H9 (cell line): ENCODE measurements at regions not wholly inside any gene's neighbourhood (a gene's known extent, or its start where the extent isn't known, plus 50 kb on each side); places are given as distances from the start of the nearest gene placed in this dataset.

Experiments used
- DNase-seq: peaks from one replicate; pipeline ENCODE4 v3.0.0-alpha.2; 2017
- H2AFZ ChIP-seq: one replicate; pipeline ENCODE4 v1.6.1; 2013; ENCODE audit warnings: mild to moderate bottlenecking, low read length, control low read depth, moderate library complexity
- H2AK5ac ChIP-seq: 2 replicates; pipeline ENCODE4 v1.6.1; 2013; ENCODE audit warnings: low read length, control low read depth, mixed read lengths; ENCODE audit not compliant: insufficient read length
- H2BK120ac ChIP-seq: one replicate; pipeline ENCODE4 v1.6.1; 2013; ENCODE audit warnings: low read depth, mild to moderate bottlenecking, low read length, control low read depth, inconsistent platforms; ENCODE audit not compliant: poor library complexity, severe bottlenecking
- H2BK12ac ChIP-seq: 2 replicates; pipeline ENCODE4 v1.6.1; 2013; ENCODE audit warnings: low read length, control low read depth, mixed read lengths, low read depth; ENCODE audit not compliant: insufficient read length
- H2BK15ac ChIP-seq: 2 replicates; pipeline ENCODE4 v1.6.1; 2013; ENCODE audit warnings: low read depth, low read length, control low read depth
- H2BK20ac ChIP-seq: one replicate; pipeline ENCODE4 v1.6.1; 2013; ENCODE audit warnings: low read depth, mild to moderate bottlenecking, low read length, control low read depth, inconsistent platforms; ENCODE audit not compliant: poor library complexity, severe bottlenecking
- H2BK5ac ChIP-seq: 2 replicates; pipeline ENCODE4 v1.6.1; 2013; ENCODE audit warnings: low read length, control low read depth, mixed read lengths; ENCODE audit not compliant: insufficient read length
- H3K14ac ChIP-seq: 2 replicates; pipeline ENCODE4 v1.6.1; 2013; ENCODE audit warnings: low read length, control low read depth; ENCODE audit not compliant: insufficient read depth
- H3K18ac ChIP-seq: 2 replicates; pipeline ENCODE4 v1.6.1; 2013; ENCODE audit warnings: low read depth, mild to moderate bottlenecking, mixed read lengths, low read length, control low read depth; ENCODE audit not compliant: insufficient read length
- H3K23ac ChIP-seq: 2 replicates; pipeline ENCODE4 v1.6.1; 2013; ENCODE audit warnings: low read length, control low read depth, mixed read lengths, low read depth; ENCODE audit not compliant: insufficient read length
- H3K23me2 ChIP-seq: 2 replicates; pipeline ENCODE4 v1.6.1; 2013; ENCODE audit warnings: low read depth, mild to moderate bottlenecking, mixed read lengths, low read length, control low read depth; ENCODE audit not compliant: insufficient read length, poor library complexity, severe bottlenecking
- H3K27ac ChIP-seq: 2 replicates; pipeline ENCODE4 v1.5.1; 2013; ENCODE audit warnings: low read length, control low read depth, mixed read lengths, low read depth; ENCODE audit not compliant: insufficient read length
- H3K27me3 ChIP-seq: 2 replicates; pipeline ENCODE4 v1.6.1; 2013; ENCODE audit warnings: low read length, control low read depth, inconsistent platforms; ENCODE audit not compliant: insufficient read depth
- H3K4ac ChIP-seq: 2 replicates; pipeline ENCODE4 v1.6.1; 2013; ENCODE audit warnings: low read depth, mild to moderate bottlenecking, control low read depth, inconsistent platforms, low read length, moderate library complexity
- H3K4me1 ChIP-seq: 2 replicates; pipeline ENCODE4 v1.6.1; 2013; ENCODE audit warnings: low read length, control low read depth, inconsistent platforms; ENCODE audit not compliant: insufficient read depth
- H3K4me2 ChIP-seq: 2 replicates; pipeline ENCODE4 v1.6.1; 2013; ENCODE audit warnings: low read length, control low read depth, mixed read lengths; ENCODE audit not compliant: insufficient read length, insufficient read depth
- H3K56ac ChIP-seq: 2 replicates; pipeline ENCODE4 v1.6.1; 2013; ENCODE audit warnings: low read depth, mild to moderate bottlenecking, mixed read lengths, low read length, control low read depth; ENCODE audit not compliant: insufficient read length
- H3K79me1 ChIP-seq: 2 replicates; pipeline ENCODE4 v1.6.1; 2013; ENCODE audit warnings: low read depth, mild to moderate bottlenecking, moderate library complexity, low read length, control low read depth, inconsistent platforms; ENCODE audit not compliant: insufficient read depth, poor library complexity, severe bottlenecking
- H3K79me2 ChIP-seq: 2 replicates; pipeline ENCODE4 v1.6.1; 2013; ENCODE audit warnings: low read length, control low read depth, inconsistent platforms; ENCODE audit not compliant: insufficient read depth
- H3K9ac ChIP-seq: 2 replicates; pipeline ENCODE4 v1.6.1; 2013; ENCODE audit warnings: low read length, control low read depth, mixed read lengths; ENCODE audit not compliant: insufficient read length; ENCODE audit errors: extremely low read depth
- H3K9me3 ChIP-seq: one replicate; pipeline ENCODE4 v1.6.1; 2013; ENCODE audit warnings: low read depth, low read length, inconsistent platforms; ENCODE audit not compliant: control insufficient read depth
- H3T11ph ChIP-seq: one replicate; pipeline ENCODE4 v1.6.1; 2013; ENCODE audit warnings: mild to moderate bottlenecking, low read length, control low read depth, inconsistent platforms
- H4K20me1 ChIP-seq: one replicate; pipeline ENCODE4 v1.6.1; 2013; ENCODE audit not compliant: control insufficient read depth, insufficient read length, insufficient read depth
- H4K5ac ChIP-seq: 2 replicates; pipeline ENCODE4 v1.6.1; 2013; ENCODE audit warnings: low read depth, mild to moderate bottlenecking, mixed read lengths, low read length, control low read depth; ENCODE audit not compliant: insufficient read length
- H4K8ac ChIP-seq: replicated peaks from 2 replicates; pipeline ENCODE4 v1.6.1; 2013; ENCODE audit warnings: low read length, control low read depth, mixed read lengths, low read depth; ENCODE audit not compliant: insufficient read length
- H4K91ac ChIP-seq: 2 replicates; pipeline ENCODE4 v1.6.1; 2013; ENCODE audit warnings: low read depth, mild to moderate bottlenecking, moderate library complexity, mixed read lengths, low read length, control low read depth; ENCODE audit not compliant: insufficient read length
- H3K27ac Mint-ChIP-seq, 3 experiments: 2 replicates in 2 of 3; 3 replicates in 1 of 3; pipeline ENCODE4 v1.8.0; 2020 to 2021; ENCODE audit warnings: mixed read lengths in 3 of 3, mild to moderate bottlenecking in 1 of 3, moderate library complexity in 1 of 3
- H3K27me3 Mint-ChIP-seq: 2 replicates; pipeline ENCODE4 v1.8.0; 2021; ENCODE audit warnings: low read depth, mild to moderate bottlenecking, moderate library complexity, mixed read lengths
- H3K36me3 Mint-ChIP-seq, 3 experiments: 2 replicates in 2 of 3; 3 replicates in 1 of 3; pipeline ENCODE4 v1.8.0; 2020 to 2021; ENCODE audit warnings: low read depth in 3 of 3, mixed read lengths in 3 of 3; ENCODE audit not compliant: insufficient read depth in 1 of 3
- H3K4me1 Mint-ChIP-seq, 2 experiments: 2 replicates each; pipeline ENCODE4 v1.8.0; 2020; ENCODE audit warnings: mixed read lengths in 2 of 2
- H3K4me3 Mint-ChIP-seq, 2 experiments: 2 replicates in 1 of 2; 3 replicates in 1 of 2; pipeline ENCODE4 v1.8.0; 2020 to 2021; ENCODE audit warnings: mild to moderate bottlenecking in 2 of 2, mixed read lengths in 2 of 2, moderate library complexity in 1 of 2
- H3K9me3 Mint-ChIP-seq, 2 experiments: 2 replicates in 1 of 2; 3 replicates in 1 of 2; pipeline ENCODE4 v1.8.0; 2020; ENCODE audit warnings: mild to moderate bottlenecking in 2 of 2, mixed read lengths in 2 of 2, moderate library complexity in 1 of 2
- CTCF ChIP-seq: fragments of 200-600 bp; sonication (generic); conservative IDR thresholded peaks from 3 replicates; pipeline ENCODE4 v1.8.0; 2021; ENCODE audit warnings: antibody characterized with exemption, mild to moderate bottlenecking
- WGBS: extraction: QIAGEN DNeasy Blood & Tissue Kit; methylation state at CpG from one replicate; pipeline ENCODE4 v1.1.7; 2013; ENCODE audit warnings: missing lambda C conversion rate, low lambda C conversion rate, mixed read lengths; ENCODE audit not compliant: insufficient read length; ENCODE audit errors: extremely low coverage; 5-methylcytosine and 5-hydroxymethylcytosine counted together

DNA sequence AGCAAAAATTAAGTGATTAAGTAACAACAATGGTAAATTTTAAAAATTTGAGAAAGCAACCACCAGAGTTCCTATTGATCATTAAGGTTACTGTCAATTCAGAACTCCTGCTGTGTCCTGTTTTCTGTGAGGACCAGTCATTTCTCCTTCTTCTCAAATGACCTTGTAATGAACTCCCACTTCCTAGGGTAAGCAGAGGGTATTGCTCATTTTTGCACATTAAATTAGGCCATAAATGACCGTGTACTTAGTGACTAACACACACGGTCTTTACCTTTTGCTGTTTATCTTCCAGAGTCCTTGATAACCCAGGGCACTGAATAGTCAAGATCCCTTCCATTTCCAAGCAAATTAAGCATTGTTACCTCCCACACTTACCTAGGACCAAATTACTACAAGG, 227.5 kb upstream of the LYPLAL1 start:
- Histone ChIP-seq H3K56ac (no peak overlapping the region), H2BK12ac (no peak overlapping the region), H2BK5ac (no peak overlapping the region), H3K9me3 (no peaks in the 10 kb centered on the region), H4K5ac (no peak overlapping the region), H2AFZ (no peak overlapping the region), H4K91ac (no peak overlapping the region), H3K79me1 (no peaks in the 10 kb centered on the region), H3T11ph (no peak overlapping the region), H2BK15ac (no peak overlapping the region), H3K14ac (no peak overlapping the region), H3K23me2 (no peaks in the 10 kb centered on the region), H4K20me1 (no peaks in the 10 kb centered on the region), H3K27me3 (no peaks in the 10 kb centered on the region), H4K8ac (no peak overlapping the region), H3K27ac (no peak overlapping the region), H2BK120ac (no peak overlapping the region), H3K4me1 (no peaks in the 10 kb centered on the region), H3K4ac (no peak overlapping the region), H3K79me2 (no peaks in the 10 kb centered on the region), H3K18ac (no peak overlapping the region), H2AK5ac (no peak overlapping the region), H3K9ac (no peak overlapping the region), H2BK20ac (no peak overlapping the region), H3K23ac (no peak overlapping the region), H3K4me2 (no peak overlapping the region)
- no peak for TF ChIP-seq CTCF
- no CpG with 5 or more reads among the region's 2 CpGs for WGBS
- no peak for DNase-seq
- H3K4me3 Mint-ChIP-seq = no peak overlapping the region
- H3K36me3 Mint-ChIP-seq = 0 out of 7 replicates have a peak, but pooled peaks cover 0 to 1% (median 0%) of the 10 kb centered on the region in 3 experiments
- peaks cover 0 to under 1% of the 10 kb centered on the region in 2 experiments; a peak in 1 of 5 replicates for H3K9me3 Mint-ChIP-seq
- no peaks in the 10 kb centered on the region for H3K27me3 Mint-ChIP-seq
- H3K27ac Mint-ChIP-seq = no peak overlapping the region
- H3K4me1 Mint-ChIP-seq = no peaks in the 10 kb centered on the region
